Glutamatergic neuron (in vitro differentiated cells): ENCODE measurements at regions not wholly inside any gene's neighbourhood (a gene's known extent, or its start where the extent isn't known, plus 50 kb on each side); places are given as distances from the start of the nearest gene placed in this dataset.
"Not testable (repeated sequence)": the region's sequence is repeated elsewhere in the genome, so short reads cannot be mapped to it uniquely, and the experiment has no call there.

ENCODE experiments used
- DNase-seq: peaks from one replicate; pipeline ENCODE4 v3.0.0; 2022
- H3K27ac Mint-ChIP-seq: one replicate; pipeline ENCODE4 v1.8.0; 2020; ENCODE audit warnings: mild to moderate bottlenecking, mixed read lengths, inconsistent platforms; ENCODE audit not compliant: unreplicated experiment
- H3K27me3 Mint-ChIP-seq: one replicate; pipeline ENCODE4 v1.8.0; 2020; ENCODE audit warnings: mild to moderate bottlenecking, moderate library complexity, mixed read lengths, inconsistent platforms; ENCODE audit not compliant: unreplicated experiment
- H3K36me3 Mint-ChIP-seq: one replicate; pipeline ENCODE4 v1.8.0; 2020; ENCODE audit warnings: mild to moderate bottlenecking, mixed read lengths, inconsistent platforms; ENCODE audit not compliant: unreplicated experiment
- H3K4me1 Mint-ChIP-seq: one replicate; pipeline ENCODE4 v1.8.0; 2020; ENCODE audit warnings: mild to moderate bottlenecking, low read depth, mixed read lengths, inconsistent platforms; ENCODE audit not compliant: unreplicated experiment
- H3K4me3 Mint-ChIP-seq: one replicate; pipeline ENCODE4 v1.8.0; 2020; ENCODE audit warnings: mild to moderate bottlenecking, mixed read lengths, inconsistent platforms; ENCODE audit not compliant: unreplicated experiment
- H3K9me3 Mint-ChIP-seq: one replicate; pipeline ENCODE4 v1.8.0; 2020; ENCODE audit warnings: mild to moderate bottlenecking, moderate library complexity, mixed read lengths, inconsistent platforms; ENCODE audit not compliant: unreplicated experiment

- not testable (repeated sequence) for H3K27ac Mint-ChIP-seq, H3K4me1 Mint-ChIP-seq
Measured at GRCh38 chr18:14698006-14698405, 50.0 kb upstream of the ANKRD30B start.

More at GRCh38 chr18:14698006-14698405, 50.0 kb upstream of the ANKRD30B start:
- H3K27me3 Mint-ChIP-seq, H3K4me3 Mint-ChIP-seq, DNase-seq, H3K36me3 Mint-ChIP-seq, H3K9me3 Mint-ChIP-seq: not testable (repeated sequence)
